HEK293T (cell line): ENCODE measurements at regions not wholly inside any gene's neighbourhood (a gene's known extent, or its start where the extent isn't known, plus 50 kb on each side); places are given as distances from the start of the nearest gene placed in this dataset.

Experiments used
- ARNT ChIP-seq: fragments of 450-650 bp; IDR thresholded peaks from 2 replicates; pipeline ENCODE4 v1.6.1; 2017; ENCODE audit warnings: mild to moderate bottlenecking
- BHLHE40 ChIP-seq: fragments of 450-650 bp; IDR thresholded peaks from 2 replicates; pipeline ENCODE4 v1.6.1; 2016; ENCODE audit warnings: mild to moderate bottlenecking, moderate library complexity, borderline replicate concordance
- FOXA1 ChIP-seq: fragments of 450-650 bp; IDR thresholded peaks from 2 replicates; pipeline ENCODE4 v1.6.1; 2016; ENCODE audit warnings: mild to moderate bottlenecking
- FOXK2 ChIP-seq: fragments of 450-650 bp; IDR thresholded peaks from 2 replicates; pipeline ENCODE4 v1.6.1; 2016; ENCODE audit warnings: mild to moderate bottlenecking
- L3MBTL2 ChIP-seq: fragments of 450-650 bp; conservative IDR thresholded peaks from 2 replicates; pipeline ENCODE4 v1.6.1; 2016; ENCODE audit warnings: mild to moderate bottlenecking
- NFRKB ChIP-seq: fragments of 450-650 bp; IDR thresholded peaks from 2 replicates; pipeline ENCODE4 v1.6.1; 2016; ENCODE audit warnings: mild to moderate bottlenecking, moderate library complexity
- SP1 ChIP-seq: fragments of 450-650 bp; IDR thresholded peaks from 2 replicates; pipeline ENCODE4 v1.6.1; 2017
- ZNF384 ChIP-seq: fragments of 450-650 bp; IDR thresholded peaks from 2 replicates; pipeline ENCODE4 v1.6.1; 2016
- TF ChIP-seq, protein P1 (sequence below): fragments of 450-650 bp; IDR thresholded peaks from 2 replicates; pipeline ENCODE4 v1.6.1; 2016

DNA sequence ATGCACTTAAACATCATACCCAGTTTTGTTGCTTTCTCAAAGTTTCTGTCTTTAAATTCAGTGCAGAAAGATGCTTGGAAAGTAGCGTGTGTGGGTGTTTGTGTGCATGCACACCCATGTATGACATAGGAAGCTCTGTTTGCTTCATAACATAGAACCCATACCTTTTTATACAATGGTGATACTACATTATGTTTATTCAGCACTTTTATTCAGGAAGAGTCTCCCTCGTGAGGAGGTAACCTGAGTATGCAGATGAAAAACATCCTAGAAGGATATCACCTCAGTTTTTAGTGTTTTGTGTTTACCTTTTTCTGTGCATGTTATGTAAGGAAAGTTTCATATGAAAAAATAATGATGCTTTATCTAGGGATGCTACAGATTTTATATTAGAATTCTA lies 111.2 kb downstream of the SST start:
- no peak for TF ChIP-seq FOXK2
- no peak for TF ChIP-seq ZNF384
- TF ChIP-seq, protein P1, sequence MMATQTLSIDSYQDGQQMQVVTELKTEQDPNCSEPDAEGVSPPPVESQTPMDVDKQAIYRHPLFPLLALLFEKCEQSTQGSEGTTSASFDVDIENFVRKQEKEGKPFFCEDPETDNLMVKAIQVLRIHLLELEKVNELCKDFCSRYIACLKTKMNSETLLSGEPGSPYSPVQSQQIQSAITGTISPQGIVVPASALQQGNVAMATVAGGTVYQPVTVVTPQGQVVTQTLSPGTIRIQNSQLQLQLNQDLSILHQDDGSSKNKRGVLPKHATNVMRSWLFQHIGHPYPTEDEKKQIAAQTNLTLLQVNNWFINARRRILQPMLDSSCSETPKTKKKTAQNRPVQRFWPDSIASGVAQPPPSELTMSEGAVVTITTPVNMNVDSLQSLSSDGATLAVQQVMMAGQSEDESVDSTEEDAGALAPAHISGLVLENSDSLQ: no peak
- TF ChIP-seq SP1: no peak
- TF ChIP-seq NFRKB: no peak
- no peak for TF ChIP-seq L3MBTL2
- no peak for TF ChIP-seq BHLHE40
- TF ChIP-seq FOXA1: no peak
- TF ChIP-seq ARNT: no peak
